MCF 10A (cell line): ENCODE measurements at regions not wholly inside any gene's neighbourhood (a gene's known extent, or its start where the extent isn't known, plus 50 kb on each side); places are given as distances from the start of the nearest gene placed in this dataset.

Source experiments
- BruUV-seq: library from RNA; stranded (reverse); fragments of 400-500 nt; replicated peaks from 2 replicates; lab custom pipeline; 2021; lab: Mats Ljungman, UMichigan
- CTCF ChIA-PET: fragments of 300-600 bp; sonication (Branson Sonifier 250); formaldehyde crosslinking; extraction: SDS; loops from one replicate; lab custom pipeline; 2021; ENCODE audit warnings: antibody characterized with exemption, inconsistent platforms; lab: Yijun Ruan, JAX
- POLR2A ChIA-PET: fragments of 300-600, 350-650 bp; sonication (Branson Sonifier 250); formaldehyde crosslinking; extraction: SDS; loops from one replicate; lab custom pipeline; 2020; ENCODE audit warnings: antibody characterized with exemption, inconsistent platforms; lab: Yijun Ruan, JAX
- DNase-seq: peaks from one replicate; pipeline ENCODE4 v3.0.0-alpha.2; 2018; ENCODE audit not compliant: unreplicated experiment
- H3K27ac Mint-ChIP-seq: one replicate; pipeline ENCODE4 v1.8.0; 2022; ENCODE audit warnings: mild to moderate bottlenecking, low read depth, mixed read lengths; ENCODE audit not compliant: unreplicated experiment
- H3K27me3 Mint-ChIP-seq: one replicate; pipeline ENCODE4 v1.8.0; 2022; ENCODE audit warnings: mixed read lengths; ENCODE audit not compliant: insufficient read depth, unreplicated experiment
- H3K36me3 Mint-ChIP-seq: one replicate; pipeline ENCODE4 v1.8.0; 2022; ENCODE audit warnings: mild to moderate bottlenecking, moderate library complexity, mixed read lengths; ENCODE audit not compliant: insufficient read depth, unreplicated experiment
- H3K4me1 Mint-ChIP-seq: one replicate; pipeline ENCODE4 v1.8.0; 2022; ENCODE audit warnings: mixed read lengths; ENCODE audit not compliant: insufficient read depth, unreplicated experiment
- H3K4me3 Mint-ChIP-seq: one replicate; pipeline ENCODE4 v1.8.0; 2022; ENCODE audit warnings: mild to moderate bottlenecking, moderate library complexity, mixed read lengths; ENCODE audit not compliant: unreplicated experiment
- H3K9me3 Mint-ChIP-seq: one replicate; pipeline ENCODE4 v1.8.0; 2022; ENCODE audit warnings: mixed read lengths; ENCODE audit not compliant: unreplicated experiment
- intact Hi-C: fragments of 100-400 bp; cut with micrococcal nuclease; formaldehyde crosslinking; loops from 2 replicates; pipeline ENCODE4 v1.14.1; 2022
- TF ChIP-seq, protein P1 (sequence below): fragments of 200-600 bp; IDR thresholded peaks from one replicate; pipeline ENCODE4 v1.8.0; 2022; ENCODE audit warnings: antibody characterized with exemption, mild to moderate bottlenecking; ENCODE audit not compliant: unreplicated experiment

DNA sequence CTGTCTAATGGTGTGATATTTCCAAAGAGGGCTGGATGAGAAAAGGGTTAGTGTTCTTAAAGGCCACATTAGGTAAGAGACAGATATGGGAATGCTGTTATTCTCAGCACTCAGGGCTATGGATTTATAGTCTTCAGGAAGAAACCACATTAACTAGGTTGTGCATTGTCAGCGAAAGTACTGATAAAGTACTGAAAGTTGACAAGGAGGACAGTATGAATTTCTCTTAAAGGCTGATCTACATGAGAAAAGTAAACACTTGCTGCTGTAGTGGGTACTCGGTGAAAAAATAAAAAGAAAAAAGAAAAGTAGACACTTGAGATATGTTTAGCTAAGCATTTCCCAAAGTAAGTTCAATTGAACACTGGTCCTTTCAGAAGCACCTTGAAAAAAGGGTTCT, 381.0 kb upstream of the RPS23 start:
- Mint-ChIP-seq H3K36me3 (no peaks in the 10 kb centered on the region), H3K27ac (no peak overlapping the region), H3K27me3 (no peaks in the 10 kb centered on the region), H3K4me1 (no peaks in the 10 kb centered on the region), H3K9me3 (no peaks in the 10 kb centered on the region), H3K4me3 (no peak overlapping the region)
- no TSS peak for BruUV-seq
- no peak for DNase-seq
- ChIA-PET POLR2A (interaction anchor here (0.5 kb wide), 1 partner anchor 806 kb away, joined by 3 read pairs; no protein-coding TSS in a partner anchor), CTCF (interaction anchor here (0.6 to 3.6 kb wide), 2 partner anchors 17 to 341 kb away, joined by 3 to 9 read pairs; no protein-coding TSS in a partner anchor)
- intact Hi-C loops: no loop called here
- TF ChIP-seq, protein P1, sequence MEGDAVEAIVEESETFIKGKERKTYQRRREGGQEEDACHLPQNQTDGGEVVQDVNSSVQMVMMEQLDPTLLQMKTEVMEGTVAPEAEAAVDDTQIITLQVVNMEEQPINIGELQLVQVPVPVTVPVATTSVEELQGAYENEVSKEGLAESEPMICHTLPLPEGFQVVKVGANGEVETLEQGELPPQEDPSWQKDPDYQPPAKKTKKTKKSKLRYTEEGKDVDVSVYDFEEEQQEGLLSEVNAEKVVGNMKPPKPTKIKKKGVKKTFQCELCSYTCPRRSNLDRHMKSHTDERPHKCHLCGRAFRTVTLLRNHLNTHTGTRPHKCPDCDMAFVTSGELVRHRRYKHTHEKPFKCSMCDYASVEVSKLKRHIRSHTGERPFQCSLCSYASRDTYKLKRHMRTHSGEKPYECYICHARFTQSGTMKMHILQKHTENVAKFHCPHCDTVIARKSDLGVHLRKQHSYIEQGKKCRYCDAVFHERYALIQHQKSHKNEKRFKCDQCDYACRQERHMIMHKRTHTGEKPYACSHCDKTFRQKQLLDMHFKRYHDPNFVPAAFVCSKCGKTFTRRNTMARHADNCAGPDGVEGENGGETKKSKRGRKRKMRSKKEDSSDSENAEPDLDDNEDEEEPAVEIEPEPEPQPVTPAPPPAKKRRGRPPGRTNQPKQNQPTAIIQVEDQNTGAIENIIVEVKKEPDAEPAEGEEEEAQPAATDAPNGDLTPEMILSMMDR: no peak

- Mint-ChIP-seq H3K36me3 (no peaks in the 10 kb centered on the region), H3K4me3 (no peak overlapping the region), H3K4me1 (no peaks in the 10 kb centered on the region), H3K9me3 (no peaks in the 10 kb centered on the region), H3K27me3 (no peaks in the 10 kb centered on the region), H3K27ac (no peak overlapping the region)
- POLR2A ChIA-PET: interaction anchor here (0.7 kb wide), 1 partner anchor 21 kb away, joined by 3 read pairs; no protein-coding TSS in a partner anchor
- no TSS peak for BruUV-seq
- TF ChIP-seq, protein P1: no peak
- CTCF ChIA-PET: interaction anchor here (1.2 to 3.6 kb wide), 2 partner anchors 15 to 907 kb away, joined by 3 to 9 read pairs; no protein-coding TSS in a partner anchor
- no peak for DNase-seq
- intact Hi-C loops: no loop called here
Observed at GRCh38 chr5:82657033-82657699, 379.0 kb upstream of the RPS23 start.

DNA sequence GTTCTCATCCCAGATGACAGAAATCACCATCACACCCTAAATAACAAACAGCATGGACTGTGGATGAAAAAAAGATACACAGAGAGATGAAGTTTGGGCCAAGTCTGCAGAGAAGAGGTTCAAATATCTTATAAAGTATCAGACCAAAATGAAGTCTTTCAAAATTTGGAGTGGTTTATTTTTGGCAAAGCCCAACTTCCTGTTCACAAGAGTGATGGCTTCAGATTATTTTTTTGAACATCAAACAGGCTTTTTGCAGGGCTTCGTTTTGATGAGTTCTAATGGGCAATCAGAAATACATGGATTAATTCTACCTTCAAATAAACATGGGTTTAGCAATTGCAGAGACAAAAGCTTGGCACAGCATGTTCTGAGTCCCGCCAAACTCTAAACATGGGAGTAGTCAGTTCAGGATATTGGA, 378.2 kb upstream of the RPS23 start:
- intact Hi-C loops: no loop called here
- Mint-ChIP-seq H3K27me3 (no peaks in the 10 kb centered on the region), H3K9me3 (no peaks in the 10 kb centered on the region), H3K4me1 (no peaks in the 10 kb centered on the region), H3K4me3 (no peak overlapping the region), H3K36me3 (no peaks in the 10 kb centered on the region), H3K27ac (no peak overlapping the region)
- POLR2A ChIA-PET: no interaction called here
- no peak for DNase-seq
- BruUV-seq: no TSS peak
- TF ChIP-seq, protein P1: no peak
- CTCF ChIA-PET: interaction anchor here (1.2 kb wide), 1 partner anchor 908 kb away, joined by 3 read pairs; no protein-coding TSS in a partner anchor

GRCh38 chr5:82655078-82655477, 376.9 kb upstream of the RPS23 start:
- no peak overlapping the region for H3K4me3 Mint-ChIP-seq
- CTCF ChIA-PET: interaction anchor here (5.9 kb wide), 1 partner anchor 13 kb away, joined by 22 read pairs; no protein-coding TSS in a partner anchor
- no peaks in the 10 kb centered on the region for H3K9me3 Mint-ChIP-seq
- BruUV-seq: no TSS peak
- intact Hi-C loops: no loop called here
- TF ChIP-seq, protein P1: no peak
- no peak overlapping the region for H3K27ac Mint-ChIP-seq
- no peaks in the 10 kb centered on the region for H3K4me1 Mint-ChIP-seq
- no peaks in the 10 kb centered on the region for H3K27me3 Mint-ChIP-seq
- no peak for DNase-seq
- POLR2A ChIA-PET: no interaction called here
- H3K36me3 Mint-ChIP-seq: no peaks in the 10 kb centered on the region
